ENCODE measurements at regions not wholly inside any gene's neighbourhood (a gene's known extent, or its start where the extent isn't known, plus 50 kb on each side); places are given as distances from the start of the nearest gene placed in this dataset.

GRCh38 chr1:76763738-76764137 lies 103.5 kb upstream of the ST6GALNAC5 start:
- TF ChIP-seq EZH2phosphoT487 (IDR thresholded peaks at IDR 0.05) (no peak), EZH2 (IDR thresholded peaks at IDR 0.05) (no peak)
- TF ChIP-seq, protein P1, sequence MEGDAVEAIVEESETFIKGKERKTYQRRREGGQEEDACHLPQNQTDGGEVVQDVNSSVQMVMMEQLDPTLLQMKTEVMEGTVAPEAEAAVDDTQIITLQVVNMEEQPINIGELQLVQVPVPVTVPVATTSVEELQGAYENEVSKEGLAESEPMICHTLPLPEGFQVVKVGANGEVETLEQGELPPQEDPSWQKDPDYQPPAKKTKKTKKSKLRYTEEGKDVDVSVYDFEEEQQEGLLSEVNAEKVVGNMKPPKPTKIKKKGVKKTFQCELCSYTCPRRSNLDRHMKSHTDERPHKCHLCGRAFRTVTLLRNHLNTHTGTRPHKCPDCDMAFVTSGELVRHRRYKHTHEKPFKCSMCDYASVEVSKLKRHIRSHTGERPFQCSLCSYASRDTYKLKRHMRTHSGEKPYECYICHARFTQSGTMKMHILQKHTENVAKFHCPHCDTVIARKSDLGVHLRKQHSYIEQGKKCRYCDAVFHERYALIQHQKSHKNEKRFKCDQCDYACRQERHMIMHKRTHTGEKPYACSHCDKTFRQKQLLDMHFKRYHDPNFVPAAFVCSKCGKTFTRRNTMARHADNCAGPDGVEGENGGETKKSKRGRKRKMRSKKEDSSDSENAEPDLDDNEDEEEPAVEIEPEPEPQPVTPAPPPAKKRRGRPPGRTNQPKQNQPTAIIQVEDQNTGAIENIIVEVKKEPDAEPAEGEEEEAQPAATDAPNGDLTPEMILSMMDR (IDR thresholded peaks at IDR 0.05): no peak
